Jurkat, Clone E6-1 (cell line): ENCODE measurements at regions not wholly inside any gene's neighbourhood (a gene's known extent, or its start where the extent isn't known, plus 50 kb on each side); places are given as distances from the start of the nearest gene placed in this dataset.

Experiments
- DNase-seq: peaks from one replicate; pipeline ENCODE4 v3.0.0-alpha.2; 2011; ENCODE audit warnings: low read depth, low spot score
- H3K4me3 ChIP-seq: 2 replicates; pipeline ENCODE4 v1.5.1; 2011; ENCODE audit warnings: mild to moderate bottlenecking, low read length, control low read depth, moderate library complexity

GRCh38 chr9:111212874-111213273, 117.2 kb downstream of the OR2K2 start:
- no peak for DNase-seq
- no peak overlapping the region for H3K4me3 ChIP-seq

- no peak overlapping the region for H3K4me3 ChIP-seq
- no peak for DNase-seq
Measured at GRCh38 chr9:111198936-111199335, 131.1 kb downstream of the OR2K2 start.

DNA sequence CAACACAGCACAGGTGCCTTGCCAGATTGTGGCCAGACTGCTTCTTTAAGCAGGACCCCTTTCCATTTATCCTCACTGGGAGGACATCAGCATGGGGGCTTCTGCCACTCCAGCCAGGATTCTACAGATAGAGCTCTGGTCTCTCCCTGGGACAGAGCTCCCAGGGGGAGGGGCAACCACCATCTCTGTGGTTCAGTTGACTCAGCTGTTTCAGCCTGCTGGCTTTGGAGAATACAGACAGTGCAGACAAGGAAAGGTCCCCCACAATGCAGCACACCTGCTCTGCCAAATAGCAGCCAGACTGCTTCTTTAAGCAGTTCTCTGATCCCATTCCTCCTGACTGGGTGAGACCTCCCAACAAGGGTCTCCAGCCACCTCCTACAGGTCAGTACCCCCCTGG, 132.8 kb downstream of the OR2K2 start:
- no peak for DNase-seq
- no peak overlapping the region for H3K4me3 ChIP-seq

DNA sequence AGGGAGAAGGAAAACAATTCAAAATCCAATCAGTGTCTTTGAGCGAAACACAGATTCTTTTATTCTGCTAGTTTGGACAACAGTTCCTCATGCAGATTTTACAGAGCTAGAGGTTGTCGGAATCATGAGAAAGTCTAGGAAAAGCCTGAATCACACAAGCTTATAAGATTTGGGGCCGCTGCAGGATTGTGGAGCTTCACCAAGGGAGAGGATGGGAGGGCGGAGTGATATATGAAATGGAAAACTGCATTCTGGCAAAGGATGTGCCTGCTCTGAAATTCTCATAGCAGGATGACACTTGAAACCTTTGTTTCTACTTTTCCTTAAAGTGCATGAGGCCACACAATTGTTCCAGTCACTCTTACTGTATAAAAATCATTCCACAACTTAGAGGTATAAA, 134.3 kb downstream of the OR2K2 start:
- no peak overlapping the region for H3K4me3 ChIP-seq
- DNase-seq = no peak

DNA sequence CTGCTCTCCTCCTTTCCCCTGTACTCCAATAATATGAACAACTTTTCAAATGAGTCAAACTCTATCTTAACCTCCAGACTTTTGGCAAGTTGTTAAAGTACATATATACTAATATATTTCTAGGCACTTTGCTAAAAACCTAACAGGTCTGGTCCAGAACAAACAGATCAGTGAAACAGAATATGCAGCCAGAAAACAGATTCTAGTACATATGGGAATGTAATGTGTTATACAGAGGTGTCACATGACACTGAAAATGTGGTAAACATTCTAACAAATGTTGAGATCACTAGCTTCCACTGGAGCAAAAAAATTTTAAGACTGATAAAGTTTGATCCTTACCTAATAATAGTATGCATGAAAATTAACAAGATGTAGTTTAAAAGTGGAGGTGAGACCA, 136.9 kb downstream of the OR2K2 start:
- no peak overlapping the region for H3K4me3 ChIP-seq
- no peak for DNase-seq

DNA sequence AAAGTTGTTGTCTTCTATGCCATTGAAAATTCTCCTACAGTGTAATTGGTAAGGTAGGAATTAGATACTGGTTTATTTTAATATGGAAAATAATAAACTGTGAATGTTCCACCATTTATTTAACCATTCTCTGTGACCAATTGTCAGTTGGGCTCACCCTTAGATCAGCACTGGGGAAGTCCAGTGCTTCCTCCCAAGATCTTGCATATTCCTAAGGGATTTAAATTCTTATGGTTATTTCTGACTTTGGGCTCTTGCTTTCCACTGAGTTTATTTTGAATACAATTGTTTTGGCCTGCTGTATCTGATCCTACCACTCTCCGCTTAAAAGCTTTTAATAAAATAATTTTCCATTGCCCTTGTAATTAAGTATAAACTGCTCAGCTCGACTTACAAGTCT, 137.4 kb downstream of the OR2K2 start:
- H3K4me3 ChIP-seq = no peak overlapping the region
- DNase-seq = no peak

GRCh38 chr9:111190347-111190746, 139.7 kb downstream of the OR2K2 start:
- H3K4me3 ChIP-seq = no peak overlapping the region
- DNase-seq = no peak

DNA sequence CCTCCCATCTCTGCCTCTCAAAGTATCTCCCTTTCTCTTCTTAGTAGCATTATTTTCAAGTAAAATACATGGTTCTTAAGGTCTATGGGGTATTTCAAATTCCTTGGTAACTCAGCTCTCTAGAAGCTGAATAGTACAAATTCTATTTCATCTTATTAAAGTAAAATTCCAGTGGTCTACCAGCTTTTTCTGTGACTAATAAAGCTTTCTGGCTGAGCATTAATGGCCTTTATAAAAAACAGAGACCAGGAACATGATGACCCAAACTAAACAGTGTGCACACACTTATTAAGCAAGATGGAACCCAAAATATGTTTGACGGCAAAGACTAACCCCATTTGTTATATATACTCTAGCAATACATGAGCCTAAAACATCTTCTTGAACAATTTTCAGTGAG, 142.6 kb downstream of the OR2K2 start:
- DNase-seq = no peak
- H3K4me3 ChIP-seq = no peak overlapping the region

DNA sequence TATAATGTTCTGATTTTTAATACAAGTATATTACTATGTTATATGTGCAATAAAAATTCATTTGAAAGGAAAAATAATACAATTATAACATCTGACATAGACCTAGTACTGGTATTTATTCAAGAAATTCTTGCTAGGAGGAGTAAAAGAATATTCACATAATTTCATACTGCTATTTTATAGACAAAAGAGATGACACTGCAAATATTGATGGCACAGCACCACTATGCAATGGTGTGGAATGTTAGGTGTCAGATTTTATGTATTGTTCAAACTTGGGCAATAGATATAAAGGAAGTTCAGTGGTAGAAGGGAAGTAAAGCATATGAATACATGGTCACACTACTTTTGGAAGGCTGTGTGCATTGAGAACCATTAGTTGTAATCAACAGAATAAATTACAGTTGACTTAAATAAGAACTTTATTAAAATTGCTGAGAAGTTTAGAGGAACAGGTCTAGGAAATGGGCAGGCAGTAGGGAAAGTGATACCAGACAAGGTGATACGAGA, 143.9 kb downstream of the OR2K2 start:
- DNase-seq = no peak
- no peak overlapping the region for H3K4me3 ChIP-seq

DNA sequence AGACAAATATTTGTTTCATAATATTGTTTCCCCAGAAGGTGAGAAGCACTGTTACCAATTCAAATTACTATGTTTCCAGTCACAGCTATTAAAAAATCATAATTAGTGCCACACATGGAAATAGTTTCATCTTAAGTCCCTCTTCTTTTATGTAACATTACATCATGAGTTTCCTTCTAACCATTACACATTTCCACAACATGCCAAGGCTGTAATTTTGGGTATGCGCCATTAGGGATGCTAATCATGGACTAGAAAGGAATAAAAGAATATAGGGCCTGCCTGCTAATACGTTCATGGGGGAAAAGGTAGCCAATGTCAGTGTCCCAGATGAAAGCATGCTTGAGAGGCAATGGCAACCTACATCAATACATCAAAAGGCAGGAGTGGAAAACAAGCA, 142.5 kb upstream of the LPAR1 start:
- DNase-seq = no peak
- no peak overlapping the region for H3K4me3 ChIP-seq

- no peak overlapping the region for H3K4me3 ChIP-seq
- DNase-seq = peak; percentile 18
Measured at GRCh38 chr9:111179577-111179976, 141.3 kb upstream of the LPAR1 start.

- no peak for DNase-seq
- H3K4me3 ChIP-seq = no peak overlapping the region
Measured at GRCh38 chr9:111178331-111179055, 140.2 kb upstream of the LPAR1 start.

GRCh38 chr9:111176511-111176910, 138.2 kb upstream of the LPAR1 start:
- no peak overlapping the region for H3K4me3 ChIP-seq
- no peak for DNase-seq

- no peak for DNase-seq
- no peak overlapping the region for H3K4me3 ChIP-seq
Measured at GRCh38 chr9:111175350-111175749, 137.1 kb upstream of the LPAR1 start.

DNA sequence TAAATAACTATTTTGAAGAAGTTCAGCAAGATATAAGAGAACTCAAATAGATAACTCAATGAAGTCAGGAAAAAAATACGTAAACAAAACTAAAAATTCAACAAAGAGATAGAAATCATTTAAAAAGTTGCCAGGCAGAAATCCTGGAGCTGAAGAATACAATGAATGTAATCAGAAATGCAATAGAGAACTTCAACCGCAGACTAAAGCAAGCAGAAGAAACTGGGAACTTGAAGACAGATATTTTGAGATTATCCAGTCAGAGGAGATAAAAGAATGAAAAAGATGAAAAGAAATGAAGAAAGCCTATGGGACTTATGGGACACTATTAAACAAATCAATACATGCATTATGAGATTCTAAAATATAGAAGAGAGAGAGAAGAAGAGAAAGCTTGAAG, 129.1 kb upstream of the LPAR1 start:
- H3K4me3 ChIP-seq = no peak overlapping the region
- DNase-seq = no peak

DNA sequence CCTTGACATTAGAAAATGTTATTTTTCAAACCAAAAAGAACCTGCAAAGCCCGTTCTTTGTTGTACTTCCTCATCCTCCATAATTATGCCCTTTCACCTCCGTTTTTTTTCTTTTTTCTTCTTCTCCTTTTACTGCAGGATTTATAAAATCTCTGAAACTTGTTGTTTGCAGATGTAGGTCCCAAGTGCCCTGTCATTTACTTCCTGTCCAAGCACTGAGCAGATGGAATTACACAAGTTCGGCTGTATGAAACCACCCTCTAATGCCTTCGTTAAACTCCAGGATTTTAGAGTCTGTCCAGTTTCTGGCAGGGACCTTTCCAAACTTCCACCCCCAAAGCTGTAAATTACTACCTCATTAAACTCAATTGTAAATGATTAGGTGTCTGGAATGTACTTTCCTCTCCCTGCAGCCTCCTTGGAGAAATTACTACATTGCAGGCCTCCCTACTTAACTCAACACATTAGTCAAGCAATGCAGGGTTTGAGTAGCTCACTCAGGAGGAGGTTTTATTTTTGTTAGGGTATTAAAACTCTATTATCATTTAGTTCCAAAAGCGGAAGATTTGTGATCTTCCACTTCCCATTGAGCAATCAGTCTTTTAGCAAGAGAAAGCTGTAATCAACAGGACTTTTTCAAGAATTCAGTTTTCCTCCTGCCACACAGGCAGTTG, 125.6 kb upstream of the LPAR1 start:
- DNase-seq = no peak
- no peak overlapping the region for H3K4me3 ChIP-seq

DNA sequence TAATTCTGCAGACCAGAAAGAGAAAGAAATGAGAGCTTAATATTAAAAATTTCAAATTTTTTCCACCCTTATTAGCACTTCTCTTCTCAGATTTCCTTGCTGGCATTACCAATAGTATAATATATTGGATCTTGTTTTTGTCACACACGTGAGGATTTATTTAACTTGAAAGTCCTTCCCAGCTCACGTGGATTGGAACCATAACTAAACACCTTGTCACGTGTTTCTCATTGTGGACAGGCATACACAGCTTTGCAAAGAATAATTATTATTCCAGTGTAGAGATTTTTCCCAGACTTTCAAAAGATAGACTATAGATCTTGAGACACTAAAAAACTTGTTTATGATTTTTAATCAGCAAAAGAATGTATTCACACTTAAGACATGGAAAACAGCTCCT, 123.8 kb upstream of the LPAR1 start:
- DNase-seq = no peak

GRCh38 chr9:111161015-111161415, 122.7 kb upstream of the LPAR1 start:
- no peak for DNase-seq
- no peak overlapping the region for H3K4me3 ChIP-seq

More for the DNA sequence above, 123.8 kb upstream of the LPAR1 start:
- H3K4me3 ChIP-seq = no peak overlapping the region

DNA sequence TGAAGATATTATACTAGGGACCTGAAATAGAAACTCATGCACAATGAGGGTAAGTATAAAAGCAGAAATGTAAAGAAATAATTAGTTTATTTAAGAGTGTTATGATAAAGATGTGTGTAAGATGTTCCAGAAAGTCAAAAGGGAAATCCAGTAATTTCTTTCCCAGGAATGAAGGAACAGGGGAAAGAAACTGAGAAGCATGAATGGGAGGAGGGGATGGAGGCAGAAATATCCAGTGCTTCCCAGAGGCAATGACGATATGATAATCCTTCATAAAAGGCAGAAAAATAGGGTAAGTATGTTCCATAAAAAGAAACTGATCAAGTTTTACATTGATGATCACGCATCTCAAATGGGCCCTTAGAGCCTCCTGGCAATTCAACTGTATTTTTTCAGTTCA, 120.7 kb upstream of the LPAR1 start:
- no peak for DNase-seq

DNA sequence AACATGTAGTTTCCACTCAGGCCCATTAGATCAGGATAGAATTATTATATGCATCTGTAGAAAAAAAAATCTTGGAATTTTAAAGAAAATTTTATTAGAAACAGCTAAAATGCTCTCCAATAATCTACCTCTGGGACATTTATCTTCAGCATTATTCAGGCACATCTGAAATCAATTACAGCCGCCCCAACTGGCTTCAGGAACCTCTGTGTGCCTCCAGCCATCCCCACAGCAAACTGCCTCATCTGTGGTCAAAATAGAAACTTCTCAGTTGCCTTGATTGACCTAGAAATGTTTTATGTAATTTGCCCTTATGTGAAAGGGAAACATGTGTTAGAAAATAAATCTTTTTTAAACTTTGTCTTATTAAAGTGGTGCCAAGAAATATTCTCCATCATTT, 120.1 kb upstream of the LPAR1 start:
- no peak for DNase-seq
- no peak overlapping the region for H3K4me3 ChIP-seq

More for the DNA sequence above, 120.7 kb upstream of the LPAR1 start:
- H3K4me3 ChIP-seq = no peak overlapping the region

GRCh38 chr9:111154081-111154562, 115.9 kb upstream of the LPAR1 start:
- DNase-seq = peak; percentile 38
- H3K4me3 ChIP-seq = no peak overlapping the region
